ENCODE measurements at regions not wholly inside any gene's neighbourhood (a gene's known extent, or its start where the extent isn't known, plus 50 kb on each side); places are given as distances from the start of the nearest gene placed in this dataset.

DNA sequence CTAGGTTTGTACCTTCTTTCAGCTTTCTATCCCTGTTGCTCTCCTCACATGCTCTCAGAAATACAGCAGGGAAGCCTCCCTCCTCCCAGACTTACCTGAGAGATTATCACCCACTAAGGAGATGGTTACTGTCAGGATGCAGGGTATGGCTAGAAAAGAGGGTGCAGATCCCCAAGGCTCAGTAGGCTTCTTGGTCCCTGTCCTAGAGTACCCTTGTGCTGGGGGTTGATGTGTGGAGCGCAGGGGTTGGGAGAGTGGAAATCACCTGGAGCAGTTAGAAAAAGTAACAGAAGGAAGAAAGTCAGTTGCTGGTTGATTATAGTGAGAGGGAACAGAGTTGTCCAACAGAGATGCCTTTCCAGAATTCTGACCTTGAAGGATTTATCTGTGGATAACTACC, 80.2 kb downstream of the CNGA2 start:
- Histone ChIP-seq H3K4me3 (no peak overlapping the region), H3K27me3 (no peaks in the 10 kb centered on the region), H3K9me3 (ENCODE audit: low read depth) (no peaks in the 10 kb centered on the region), H3K79me2 (no peaks in the 10 kb centered on the region), H3K36me3 (replicated peaks; ENCODE audit: insufficient read depth, low read depth) (no peaks in the 10 kb centered on the region), H3K27ac (no peak overlapping the region), H4K20me1 (ENCODE audit: insufficient read depth, poor library complexity, severe bottlenecking) (no peaks in the 10 kb centered on the region), H3K9me2 (replicated peaks; ENCODE audit: insufficient read depth) (no peaks in the 10 kb centered on the region), H3K4me2 (no peak overlapping the region), H3K4me1 (ENCODE audit: insufficient read depth) (no peaks in the 10 kb centered on the region), H2AFZ (no peak overlapping the region)
- TF ChIP-seq, protein P1, sequence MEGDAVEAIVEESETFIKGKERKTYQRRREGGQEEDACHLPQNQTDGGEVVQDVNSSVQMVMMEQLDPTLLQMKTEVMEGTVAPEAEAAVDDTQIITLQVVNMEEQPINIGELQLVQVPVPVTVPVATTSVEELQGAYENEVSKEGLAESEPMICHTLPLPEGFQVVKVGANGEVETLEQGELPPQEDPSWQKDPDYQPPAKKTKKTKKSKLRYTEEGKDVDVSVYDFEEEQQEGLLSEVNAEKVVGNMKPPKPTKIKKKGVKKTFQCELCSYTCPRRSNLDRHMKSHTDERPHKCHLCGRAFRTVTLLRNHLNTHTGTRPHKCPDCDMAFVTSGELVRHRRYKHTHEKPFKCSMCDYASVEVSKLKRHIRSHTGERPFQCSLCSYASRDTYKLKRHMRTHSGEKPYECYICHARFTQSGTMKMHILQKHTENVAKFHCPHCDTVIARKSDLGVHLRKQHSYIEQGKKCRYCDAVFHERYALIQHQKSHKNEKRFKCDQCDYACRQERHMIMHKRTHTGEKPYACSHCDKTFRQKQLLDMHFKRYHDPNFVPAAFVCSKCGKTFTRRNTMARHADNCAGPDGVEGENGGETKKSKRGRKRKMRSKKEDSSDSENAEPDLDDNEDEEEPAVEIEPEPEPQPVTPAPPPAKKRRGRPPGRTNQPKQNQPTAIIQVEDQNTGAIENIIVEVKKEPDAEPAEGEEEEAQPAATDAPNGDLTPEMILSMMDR (IDR thresholded peaks at IDR 0.05; ENCODE audit: poor library complexity) = no peak
- no peak for TF ChIP-seq EZH2 (IDR thresholded peaks at IDR 0.05; ENCODE audit: borderline replicate concordance)
- no peak for TF ChIP-seq EZH2phosphoT487 (IDR thresholded peaks at IDR 0.05; ENCODE audit: low read depth, severe bottlenecking, unreplicated experiment)
- no peak for DNase-seq (ENCODE audit: low spot score)
- 92% methylated on average over 1 of the region's 1 CpG for WGBS (ENCODE audit: low lambda C conversion rate, missing lambda C conversion rate)

DNA sequence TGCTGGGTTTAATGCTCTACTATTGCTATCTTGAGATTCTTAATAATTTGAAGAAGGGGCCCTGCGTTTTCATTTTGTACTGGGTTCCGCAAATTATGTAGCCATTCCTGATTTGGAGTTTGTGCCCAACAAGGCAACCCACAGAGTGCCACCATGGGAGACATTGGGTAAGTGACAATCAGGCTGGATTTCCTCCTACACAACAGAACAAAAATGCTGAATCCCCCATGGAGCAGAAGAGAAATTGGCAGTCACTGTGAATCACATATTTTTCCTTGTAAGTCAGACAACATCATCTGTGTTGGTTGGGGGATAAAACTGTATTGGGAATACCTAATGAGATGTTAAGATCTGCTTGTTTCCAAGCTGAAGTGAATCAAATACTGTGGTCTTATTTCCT, 80.9 kb downstream of the CNGA2 start:
- H3K36me3 ChIP-seq (replicated peaks; ENCODE audit: insufficient read depth, low read depth) = no peaks in the 10 kb centered on the region
- no peak overlapping the region for H3K4me2 ChIP-seq

DNA sequence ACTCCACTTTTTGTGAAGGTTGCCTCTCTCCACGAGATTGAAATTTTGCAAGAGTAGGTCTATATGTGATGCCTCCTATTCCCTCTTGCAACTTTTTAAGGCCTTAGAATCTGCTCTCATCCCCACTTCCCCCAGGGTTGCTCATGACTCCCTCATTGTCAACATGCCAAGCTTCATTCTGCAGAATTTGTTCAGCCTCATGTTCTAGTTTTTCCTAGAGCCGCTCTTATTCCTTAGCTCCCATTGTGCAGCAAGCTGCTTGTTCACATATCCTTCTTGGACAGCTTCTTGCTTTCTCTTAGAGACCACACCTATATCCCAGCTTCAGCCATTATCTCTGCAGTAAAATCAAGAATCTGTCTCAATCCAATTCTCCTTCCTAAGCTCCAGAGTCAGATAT, 82.4 kb downstream of the CNGA2 start:
- Histone ChIP-seq H3K4me1 (ENCODE audit: insufficient read depth) (no peaks in the 10 kb centered on the region), H3K36me3 (replicated peaks; ENCODE audit: insufficient read depth, low read depth) (no peaks in the 10 kb centered on the region), H3K4me3 (no peak overlapping the region), H3K9me3 (ENCODE audit: low read depth) (no peaks in the 10 kb centered on the region), H4K20me1 (ENCODE audit: insufficient read depth, poor library complexity, severe bottlenecking) (no peaks in the 10 kb centered on the region), H3K27me3 (no peaks in the 10 kb centered on the region), H2AFZ (no peak overlapping the region), H3K27ac (no peak overlapping the region), H3K4me2 (no peak overlapping the region), H3K79me2 (no peaks in the 10 kb centered on the region), H3K9me2 (replicated peaks; ENCODE audit: insufficient read depth) (no peaks in the 10 kb centered on the region)
- WGBS (ENCODE audit: low lambda C conversion rate, missing lambda C conversion rate) = 20% methylated on average over 2 of the region's 2 CpGs
- no peak for DNase-seq (ENCODE audit: low spot score)
- TF ChIP-seq, protein P1 (IDR thresholded peaks at IDR 0.05; ENCODE audit: poor library complexity) = no peak
- TF ChIP-seq EZH2phosphoT487 (IDR thresholded peaks at IDR 0.05; ENCODE audit: low read depth, severe bottlenecking, unreplicated experiment) = no peak
- no peak for TF ChIP-seq EZH2 (IDR thresholded peaks at IDR 0.05; ENCODE audit: borderline replicate concordance)

More for the DNA sequence above, 80.9 kb downstream of the CNGA2 start:
- no peaks in the 10 kb centered on the region for H3K79me2 ChIP-seq
- no peak for DNase-seq (ENCODE audit: low spot score)
- H3K27me3 ChIP-seq = no peaks in the 10 kb centered on the region
- no peak overlapping the region for H2AFZ ChIP-seq
- 77% methylated on average over 2 of the region's 2 CpGs for WGBS (ENCODE audit: low lambda C conversion rate, missing lambda C conversion rate)
- no peak for TF ChIP-seq EZH2phosphoT487 (IDR thresholded peaks at IDR 0.05; ENCODE audit: low read depth, severe bottlenecking, unreplicated experiment)
- TF ChIP-seq, protein P1 (IDR thresholded peaks at IDR 0.05; ENCODE audit: poor library complexity) = no peak
- TF ChIP-seq EZH2 (IDR thresholded peaks at IDR 0.05; ENCODE audit: borderline replicate concordance) = no peak
- no peak overlapping the region for H3K27ac ChIP-seq
- H3K4me1 ChIP-seq (ENCODE audit: insufficient read depth) = no peaks in the 10 kb centered on the region
- H3K9me2 ChIP-seq (replicated peaks; ENCODE audit: insufficient read depth) = no peaks in the 10 kb centered on the region
- no peak overlapping the region for H3K4me3 ChIP-seq
- no peaks in the 10 kb centered on the region for H3K9me3 ChIP-seq (ENCODE audit: low read depth)
- no peaks in the 10 kb centered on the region for H4K20me1 ChIP-seq (ENCODE audit: insufficient read depth, poor library complexity, severe bottlenecking)

DNA sequence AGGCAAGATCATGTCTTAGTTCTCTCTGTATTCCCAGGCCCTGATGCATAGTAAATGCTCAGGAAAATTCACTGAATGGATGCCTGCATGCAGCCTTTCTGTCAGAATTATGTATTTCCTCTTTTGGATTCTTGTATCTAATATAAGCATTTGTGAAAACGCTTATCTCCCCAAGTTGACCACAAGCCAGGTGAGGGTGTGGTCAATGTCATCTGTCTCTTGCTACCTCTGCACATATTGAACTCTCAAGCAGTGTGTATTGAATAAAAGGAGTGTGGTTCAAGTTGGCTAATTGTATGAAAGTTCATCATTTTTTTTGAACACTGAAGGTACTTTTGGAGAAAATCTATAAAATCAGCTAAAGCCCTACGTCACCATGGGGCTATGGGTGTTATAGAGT, 84.3 kb downstream of the CNGA2 start:
- DNase-seq (ENCODE audit: low spot score) = no peak
- Histone ChIP-seq H3K27ac (no peak overlapping the region), H3K79me2 (no peaks in the 10 kb centered on the region), H3K27me3 (no peaks in the 10 kb centered on the region), H3K9me2 (replicated peaks; ENCODE audit: insufficient read depth) (no peaks in the 10 kb centered on the region), H3K4me3 (no peak overlapping the region), H3K9me3 (ENCODE audit: low read depth) (no peaks in the 10 kb centered on the region), H4K20me1 (ENCODE audit: insufficient read depth, poor library complexity, severe bottlenecking) (no peaks in the 10 kb centered on the region), H3K4me1 (ENCODE audit: insufficient read depth) (no peaks in the 10 kb centered on the region), H3K4me2 (no peak overlapping the region), H3K36me3 (replicated peaks; ENCODE audit: insufficient read depth, low read depth) (no peaks in the 10 kb centered on the region), H2AFZ (no peak overlapping the region)
- 56% methylated on average over 2 of the region's 2 CpGs for WGBS (ENCODE audit: low lambda C conversion rate, missing lambda C conversion rate)
- TF ChIP-seq EZH2phosphoT487 (IDR thresholded peaks at IDR 0.05; ENCODE audit: low read depth, severe bottlenecking, unreplicated experiment) (no peak), EZH2 (IDR thresholded peaks at IDR 0.05; ENCODE audit: borderline replicate concordance) (no peak)
- TF ChIP-seq, protein P1 (IDR thresholded peaks at IDR 0.05; ENCODE audit: poor library complexity) = no peak

All from hepatocyte (in vitro differentiated cells).